ENCODE measurements at regions not wholly inside any gene's neighbourhood (a gene's known extent, or its start where the extent isn't known, plus 50 kb on each side); places are given as distances from the start of the nearest gene placed in this dataset.

- DNase-seq = no peak
- H3K4me1 ChIP-seq (ENCODE audit: control extremely low read depth in 1 of 4, control insufficient read depth in 4 of 4, insufficient read depth in 4 of 4, low read length in 3 of 4) = no peaks in the 10 kb centered on the region
- no peaks in the 10 kb centered on the region for H3K27me3 ChIP-seq (replicated peaks in 2 of 5; ENCODE audit: control insufficient read depth in 4 of 5, insufficient read depth in 5 of 5, low read length in 4 of 5)
- CTCF ChIA-PET = no interaction called here
- POLR2A ChIA-PET = no interaction called here
- H3K27ac ChIP-seq (ENCODE audit: insufficient read depth in 1 of 2, low read depth in 1 of 2, low read length in 2 of 2, poor library complexity in 1 of 2, severe bottlenecking in 2 of 2) = no peak overlapping the region
- H3K9me3 ChIP-seq (ENCODE audit: control extremely low read depth in 1 of 5, control insufficient read depth in 4 of 5, insufficient read depth in 2 of 5, low read depth in 1 of 5, low read length in 4 of 5) = no peaks in the 10 kb centered on the region
- no peak overlapping the region for H3K4me3 ChIP-seq (ENCODE audit: control insufficient read depth in 1 of 7, extremely low read depth in 1 of 7, insufficient read depth in 4 of 7, low read depth in 2 of 7, low read length in 6 of 7)
- 93% methylated on average over 2 of the region's 2 CpGs for WGBS (ENCODE audit: insufficient coverage)
- no peaks in the 10 kb centered on the region for H3K36me3 ChIP-seq (ENCODE audit: control insufficient read depth in 4 of 4, insufficient read depth in 4 of 4, low read length in 3 of 4)
These were observed 558.7 kb upstream of the SEMA6D start for GRCh38 chr15:47158573-47158972.

GRCh38 chr15:47177177-47177576 lies 540.1 kb upstream of the SEMA6D start:
- ChIA-PET POLR2A (interaction anchor here (0.6 kb wide), 1 partner anchor 10 kb away, joined by 4 read pairs; no protein-coding TSS in a partner anchor), CTCF (no interaction called here)
- Histone ChIP-seq H3K9me3 (ENCODE audit: control extremely low read depth in 1 of 5, control insufficient read depth in 4 of 5, insufficient read depth in 2 of 5, low read depth in 1 of 5, low read length in 4 of 5) (no peaks in the 10 kb centered on the region), H3K4me1 (ENCODE audit: control extremely low read depth in 1 of 4, control insufficient read depth in 4 of 4, insufficient read depth in 4 of 4, low read length in 3 of 4) (no peaks in the 10 kb centered on the region), H3K27ac (ENCODE audit: insufficient read depth in 1 of 2, low read depth in 1 of 2, low read length in 2 of 2, poor library complexity in 1 of 2, severe bottlenecking in 2 of 2) (no peak overlapping the region), H3K27me3 (replicated peaks in 2 of 5; ENCODE audit: control insufficient read depth in 4 of 5, insufficient read depth in 5 of 5, low read length in 4 of 5) (peaks cover 0 to 27% (median 3%) of the 10 kb centered on the region in 5 experiments), H3K36me3 (ENCODE audit: control insufficient read depth in 4 of 4, insufficient read depth in 4 of 4, low read length in 3 of 4) (no peaks in the 10 kb centered on the region), H3K4me3 (ENCODE audit: control insufficient read depth in 1 of 7, extremely low read depth in 1 of 7, insufficient read depth in 4 of 7, low read depth in 2 of 7, low read length in 6 of 7) (no peak overlapping the region)
- no peak for DNase-seq
- 90% methylated on average over 2 of the region's 3 CpGs for WGBS (ENCODE audit: insufficient coverage)

GRCh38 chr15:47179988-47180387 lies 537.3 kb upstream of the SEMA6D start:
- WGBS (ENCODE audit: insufficient coverage) = 100% methylated on average over 1 of the region's 4 CpGs
- CTCF ChIA-PET = no interaction called here
- peaks cover 5 to 55% (median 16%) of the 10 kb centered on the region in 5 experiments for H3K27me3 ChIP-seq (replicated peaks in 2 of 5; ENCODE audit: control insufficient read depth in 4 of 5, insufficient read depth in 5 of 5, low read length in 4 of 5)

DNA sequence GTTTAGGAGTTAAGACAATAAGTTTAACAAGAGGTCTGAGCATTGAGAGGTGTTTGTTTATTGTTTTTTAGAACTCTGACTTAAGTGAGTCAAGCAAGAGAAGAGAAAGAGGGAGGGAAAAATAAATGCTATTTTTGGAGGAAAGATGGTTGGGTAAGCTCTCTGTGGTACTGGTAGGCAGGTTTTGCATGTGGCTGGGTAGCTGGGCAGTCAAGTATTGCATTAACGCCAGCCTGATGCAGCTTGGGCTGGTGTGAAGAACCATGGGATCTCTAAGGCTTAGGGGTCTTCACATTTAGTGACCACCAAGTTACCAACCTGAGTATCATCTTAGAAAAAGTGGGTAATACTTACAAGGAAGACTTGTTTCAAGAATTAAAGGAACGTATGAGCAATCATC lies 534.5 kb upstream of the SEMA6D start:
- Histone ChIP-seq H3K4me3 (ENCODE audit: control insufficient read depth in 1 of 7, extremely low read depth in 1 of 7, insufficient read depth in 4 of 7, low read depth in 2 of 7, low read length in 6 of 7) (no peak overlapping the region), H3K4me1 (ENCODE audit: control extremely low read depth in 1 of 4, control insufficient read depth in 4 of 4, insufficient read depth in 4 of 4, low read length in 3 of 4) (peaks cover 0 to 20% (median 14%) of the 10 kb centered on the region in 4 experiments), H3K27ac (ENCODE audit: insufficient read depth in 1 of 2, low read depth in 1 of 2, low read length in 2 of 2, poor library complexity in 1 of 2, severe bottlenecking in 2 of 2) (no peak overlapping the region), H3K9me3 (ENCODE audit: control extremely low read depth in 1 of 5, control insufficient read depth in 4 of 5, insufficient read depth in 2 of 5, low read depth in 1 of 5, low read length in 4 of 5) (peaks cover 0 to 3% (median 0%) of the 10 kb centered on the region in 5 experiments), H3K27me3 (replicated peaks in 2 of 5; ENCODE audit: control insufficient read depth in 4 of 5, insufficient read depth in 5 of 5, low read length in 4 of 5) (peaks cover 13 to 77% (median 30%) of the 10 kb centered on the region in 5 experiments), H3K36me3 (ENCODE audit: control insufficient read depth in 4 of 4, insufficient read depth in 4 of 4, low read length in 3 of 4) (no peaks in the 10 kb centered on the region)
- no CpG with 5 or more reads among the region's 2 CpGs for WGBS (ENCODE audit: insufficient coverage)
- no peak for DNase-seq
- ChIA-PET CTCF (interaction anchor here (1.1 kb wide), 1 partner anchor 8 kb away, joined by 3 read pairs; no protein-coding TSS in a partner anchor), POLR2A (no interaction called here)

More at GRCh38 chr15:47179988-47180387, 537.3 kb upstream of the SEMA6D start:
- Histone ChIP-seq H3K36me3 (ENCODE audit: control insufficient read depth in 4 of 4, insufficient read depth in 4 of 4, low read length in 3 of 4) (no peaks in the 10 kb centered on the region), H3K4me3 (ENCODE audit: control insufficient read depth in 1 of 7, extremely low read depth in 1 of 7, insufficient read depth in 4 of 7, low read depth in 2 of 7, low read length in 6 of 7) (no peak overlapping the region), H3K4me1 (ENCODE audit: control extremely low read depth in 1 of 4, control insufficient read depth in 4 of 4, insufficient read depth in 4 of 4, low read length in 3 of 4) (peaks cover 0 to 15% (median 12%) of the 10 kb centered on the region in 4 experiments), H3K27ac (ENCODE audit: insufficient read depth in 1 of 2, low read depth in 1 of 2, low read length in 2 of 2, poor library complexity in 1 of 2, severe bottlenecking in 2 of 2) (no peak overlapping the region), H3K9me3 (ENCODE audit: control extremely low read depth in 1 of 5, control insufficient read depth in 4 of 5, insufficient read depth in 2 of 5, low read depth in 1 of 5, low read length in 4 of 5) (peaks cover 0 to 3% (median 0%) of the 10 kb centered on the region in 5 experiments)
- POLR2A ChIA-PET = no interaction called here
- DNase-seq = no peak

- Histone ChIP-seq H3K4me1 (ENCODE audit: control extremely low read depth in 1 of 4, control insufficient read depth in 4 of 4, insufficient read depth in 4 of 4, low read length in 3 of 4) (peaks cover 0 to 20% (median 14%) of the 10 kb centered on the region in 4 experiments), H3K27ac (ENCODE audit: insufficient read depth in 1 of 2, low read depth in 1 of 2, low read length in 2 of 2, poor library complexity in 1 of 2, severe bottlenecking in 2 of 2) (no peak overlapping the region), H3K4me3 (ENCODE audit: control insufficient read depth in 1 of 7, extremely low read depth in 1 of 7, insufficient read depth in 4 of 7, low read depth in 2 of 7, low read length in 6 of 7) (peak overlapping the region; percentile 11 to 75 (median 57)), H3K36me3 (ENCODE audit: control insufficient read depth in 4 of 4, insufficient read depth in 4 of 4, low read length in 3 of 4) (no peaks in the 10 kb centered on the region), H3K27me3 (replicated peaks in 2 of 5; ENCODE audit: control insufficient read depth in 4 of 5, insufficient read depth in 5 of 5, low read length in 4 of 5) (peaks cover 14 to 77% (median 33%) of the 10 kb centered on the region in 5 experiments), H3K9me3 (ENCODE audit: control extremely low read depth in 1 of 5, control insufficient read depth in 4 of 5, insufficient read depth in 2 of 5, low read depth in 1 of 5, low read length in 4 of 5) (peaks cover 0 to 3% (median 0%) of the 10 kb centered on the region in 5 experiments)
- ChIA-PET CTCF (interaction anchor here (1.9 kb wide), 1 partner anchor 12 kb away, joined by 7 read pairs; no protein-coding TSS in a partner anchor), POLR2A (interaction anchor here (0.7 kb wide), 1 partner anchor 1210 kb away, joined by 3 read pairs; no protein-coding TSS in a partner anchor)
- WGBS (ENCODE audit: insufficient coverage) = 0% methylated on average over 76 of the region's 84 CpGs
- DNase-seq = peak; percentile 20 to 73 (median 65)
These were observed 533.0 kb upstream of the SEMA6D start for GRCh38 chr15:47184003-47184907.

DNA sequence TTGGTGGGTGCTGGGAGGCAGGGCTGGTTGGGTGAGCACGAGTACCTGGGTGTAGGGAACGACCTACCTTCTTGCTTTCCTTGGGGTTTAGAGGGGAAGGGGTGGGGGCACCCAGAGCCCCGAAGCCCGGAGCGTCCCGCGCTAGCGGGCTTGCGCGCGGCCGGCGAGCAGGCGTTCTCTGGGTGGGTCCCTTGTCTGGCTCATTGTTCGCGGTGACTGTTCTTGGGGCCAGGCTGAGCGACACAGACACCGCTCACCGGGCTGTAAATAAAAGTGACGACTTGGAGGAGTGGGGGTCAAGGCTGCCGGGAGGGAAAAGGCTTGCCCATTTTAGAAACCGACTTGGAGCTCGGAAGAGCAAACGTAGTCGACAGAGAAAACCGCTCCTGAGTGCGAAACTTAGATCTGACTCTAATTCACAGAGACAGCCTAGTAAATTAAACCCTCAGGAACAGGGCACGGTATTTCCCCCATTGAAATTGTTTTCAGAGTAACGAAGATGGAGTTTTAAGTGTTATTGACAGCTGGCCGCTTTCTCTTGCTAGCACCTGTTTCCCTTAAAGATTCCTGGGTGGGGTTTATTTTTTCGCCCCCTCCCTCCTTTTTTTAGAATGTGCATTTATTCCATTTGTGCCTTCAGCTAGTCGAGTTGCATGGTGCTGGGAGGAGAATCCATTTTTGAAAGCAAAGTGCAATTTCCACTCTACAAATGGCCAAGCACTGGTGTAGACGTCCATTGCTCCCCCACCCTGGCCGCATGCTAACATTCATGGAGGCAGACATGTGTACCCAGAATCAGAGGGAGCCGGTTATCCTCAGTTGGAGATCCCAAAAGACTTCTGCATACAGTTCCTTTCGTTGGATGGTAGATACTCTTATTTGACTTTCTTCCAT lies 532.1 kb upstream of the SEMA6D start:
- POLR2A ChIA-PET = interaction anchor here (0.6 kb wide), 1 partner anchor 535 kb away, joined by 3 read pairs; no protein-coding TSS in a partner anchor
- no peak overlapping the region for H3K27ac ChIP-seq (ENCODE audit: insufficient read depth in 1 of 2, low read depth in 1 of 2, low read length in 2 of 2, poor library complexity in 1 of 2, severe bottlenecking in 2 of 2)
- no peaks in the 10 kb centered on the region for H3K36me3 ChIP-seq (ENCODE audit: control insufficient read depth in 4 of 4, insufficient read depth in 4 of 4, low read length in 3 of 4)
- H3K4me3 ChIP-seq (ENCODE audit: control insufficient read depth in 1 of 7, extremely low read depth in 1 of 7, insufficient read depth in 4 of 7, low read depth in 2 of 7, low read length in 6 of 7) = peak overlapping the region in 5 of 7 experiments; percentile 47 to 75 (median 65)
- CTCF ChIA-PET = interaction anchor here (1.9 kb wide), 1 partner anchor 11 kb away, joined by 7 read pairs; no protein-coding TSS in a partner anchor
- WGBS (ENCODE audit: insufficient coverage) = 3% methylated on average over 28 of the region's 36 CpGs
- H3K4me1 ChIP-seq (ENCODE audit: control extremely low read depth in 1 of 4, control insufficient read depth in 4 of 4, insufficient read depth in 4 of 4, low read length in 3 of 4) = peaks cover 0 to 20% (median 14%) of the 10 kb centered on the region in 4 experiments
- H3K27me3 ChIP-seq (replicated peaks in 2 of 5; ENCODE audit: control insufficient read depth in 4 of 5, insufficient read depth in 5 of 5, low read length in 4 of 5) = peaks cover 18 to 69% (median 33%) of the 10 kb centered on the region in 5 experiments
- H3K9me3 ChIP-seq (ENCODE audit: control extremely low read depth in 1 of 5, control insufficient read depth in 4 of 5, insufficient read depth in 2 of 5, low read depth in 1 of 5, low read length in 4 of 5) = peaks cover 0 to 3% (median 0%) of the 10 kb centered on the region in 5 experiments
- DNase-seq = peak; percentile 5 to 29 (median 15)

Data from common myeloid progenitor, CD34-positive (primary cell).